ENCODE measurements at regions not wholly inside any gene's neighbourhood (a gene's known extent, or its start where the extent isn't known, plus 50 kb on each side); places are given as distances from the start of the nearest gene placed in this dataset.

GRCh38 chr6:40689185-40689584, 102.0 kb upstream of the LRFN2 start:
- H3K27ac ChIP-seq, result no peak overlapping the region
- WGBS, 2 donors, result 62 to 80% methylated on average over 4 of the region's 4 CpGs
- intact Hi-C loops (cut with DNase I), result no loop called here

GRCh38 chr6:40688214-40688761, 101.1 kb upstream of the LRFN2 start:
- Histone ChIP-seq H3K36me3 (no peaks in the 10 kb centered on the region), H3K27me3 (no peaks in the 10 kb centered on the region), H3K27ac (no peak overlapping the region), H3K4me1 (no peaks in the 10 kb centered on the region), H3K4me3 (no peak overlapping the region), H3K9me3 (no peaks in the 10 kb centered on the region)
- DNase-seq (no peak), ATAC-seq (no peak), FAIRE-seq (no peak)
- WGBS, 2 donors, result 38 to 49% methylated on average over 7 of the region's 7 CpGs
- TF ChIP-seq CTCF (IDR thresholded peaks at IDR 0.05), result no peak
- intact Hi-C loops (cut with DNase I), result no loop called here

More at GRCh38 chr6:40689185-40689584, 102.0 kb upstream of the LRFN2 start:
- no peak for TF ChIP-seq CTCF (IDR thresholded peaks at IDR 0.05)
- Histone ChIP-seq H3K27me3 (no peaks in the 10 kb centered on the region), H3K9me3 (no peaks in the 10 kb centered on the region), H3K4me1 (no peaks in the 10 kb centered on the region), H3K4me3 (no peak overlapping the region), H3K36me3 (no peaks in the 10 kb centered on the region)
- no peak for DNase-seq
- FAIRE-seq, result no peak
- ATAC-seq, result no peak

DNA sequence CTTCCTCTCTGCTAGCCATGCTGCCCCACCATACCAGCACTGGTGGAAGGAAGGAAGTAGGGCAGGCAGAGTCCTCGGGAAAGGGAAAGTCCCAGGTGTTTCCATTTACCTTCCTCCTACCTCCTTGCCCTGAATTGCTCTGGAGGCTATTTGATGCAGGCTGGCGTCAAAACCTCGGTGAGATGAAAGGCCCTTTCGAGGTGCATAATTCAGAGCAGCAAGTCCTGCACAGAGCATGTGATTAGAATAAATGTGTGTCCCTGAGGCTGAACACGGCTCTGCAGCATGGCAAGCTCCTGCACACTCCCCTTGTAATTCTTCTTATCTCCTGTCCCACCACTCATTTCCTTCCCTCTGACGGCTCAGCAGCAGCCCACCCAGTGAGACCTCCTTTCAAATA, 98.7 kb upstream of the LRFN2 start:
- no peaks in the 10 kb centered on the region for H3K9me3 ChIP-seq
- intact Hi-C loops (cut with DNase I), result no loop called here
- H3K27me3 ChIP-seq, result no peaks in the 10 kb centered on the region
- FAIRE-seq (no peak), ATAC-seq (no peak), DNase-seq (no peak)
- no peak overlapping the region for H3K4me3 ChIP-seq
- H3K36me3 ChIP-seq, result no peaks in the 10 kb centered on the region
- WGBS, 2 donors, result 49 to 54% methylated on average over 6 of the region's 6 CpGs
- no peak for TF ChIP-seq CTCF (IDR thresholded peaks at IDR 0.05)
- no peaks in the 10 kb centered on the region for H3K4me1 ChIP-seq
- no peak overlapping the region for H3K27ac ChIP-seq

DNA sequence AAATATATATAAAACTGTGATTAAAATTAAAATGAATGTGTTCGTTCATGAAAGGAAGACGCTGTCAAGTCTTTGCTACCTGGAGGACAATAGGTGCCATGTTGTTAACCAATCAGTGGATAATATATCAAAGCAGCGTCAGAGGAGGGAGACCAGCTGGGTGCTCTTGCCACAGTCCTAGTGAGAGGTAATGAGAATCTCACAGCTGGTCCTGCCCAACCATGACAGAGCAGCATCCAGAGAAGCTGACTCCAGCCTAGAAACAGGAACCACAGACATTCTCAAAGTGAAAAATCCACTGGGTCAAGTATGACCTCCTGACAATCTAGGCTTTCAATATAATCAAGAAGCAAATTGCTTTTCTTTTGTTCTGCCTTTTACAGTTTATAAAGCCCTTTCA, 94.5 kb upstream of the LRFN2 start:
- DNase-seq (no peak), ATAC-seq (no peak), FAIRE-seq (no peak)
- H3K9me3 ChIP-seq, result no peaks in the 10 kb centered on the region
- TF ChIP-seq CTCF (IDR thresholded peaks at IDR 0.05), result no peak
- 52 to 63% methylated on average over 3 of the region's 3 CpGs for WGBS, 2 donors
- H3K4me1 ChIP-seq, result no peaks in the 10 kb centered on the region
- H3K36me3 ChIP-seq, result no peaks in the 10 kb centered on the region
- H3K27me3 ChIP-seq, result no peaks in the 10 kb centered on the region
- intact Hi-C loops (cut with DNase I), result no loop called here
- H3K27ac ChIP-seq, result no peak overlapping the region
- H3K4me3 ChIP-seq, result no peak overlapping the region

DNA sequence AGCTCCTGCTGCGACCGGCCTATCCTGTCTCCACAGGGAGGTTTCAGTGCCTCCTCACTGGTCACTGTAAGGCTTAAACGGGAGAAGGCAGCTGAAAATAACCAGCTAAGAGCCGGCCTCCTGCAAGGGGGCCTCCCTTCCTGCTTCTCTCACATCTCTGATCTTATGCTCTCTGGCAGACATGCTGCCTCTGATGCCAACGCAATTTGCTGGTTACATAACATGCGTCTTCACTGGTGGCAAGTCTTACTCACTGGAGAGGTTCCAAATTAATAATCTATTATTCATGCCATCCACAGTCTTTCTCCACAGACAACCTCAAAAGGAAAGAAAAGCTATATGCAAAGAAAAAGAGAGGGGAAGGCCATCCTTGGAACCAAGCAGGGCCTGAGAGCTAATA, 91.8 kb upstream of the LRFN2 start:
- H3K27ac ChIP-seq, result no peak overlapping the region
- no peaks in the 10 kb centered on the region for H3K4me1 ChIP-seq
- no peak for DNase-seq
- intact Hi-C loops (cut with DNase I), result no loop called here
- no peaks in the 10 kb centered on the region for H3K27me3 ChIP-seq
- H3K36me3 ChIP-seq, result no peaks in the 10 kb centered on the region
- H3K9me3 ChIP-seq, result no peaks in the 10 kb centered on the region
- no peak for ATAC-seq
- no peak for TF ChIP-seq CTCF (IDR thresholded peaks at IDR 0.05)
- WGBS, 2 donors, result 80 to 86% methylated on average over 6 of the region's 6 CpGs
- no peak for FAIRE-seq
- H3K4me3 ChIP-seq, result no peak overlapping the region

Measured in pancreas (tissue), 10 donors.